DOHH2 (cell line): ENCODE measurements at regions not wholly inside any gene's neighbourhood (a gene's known extent, or its start where the extent isn't known, plus 50 kb on each side); places are given as distances from the start of the nearest gene placed in this dataset.

Source experiments
- H3F3A ChIP-seq: fragments of 200-600 bp; sonication (generic), shearing (Covaris generic); 2 replicates; pipeline ENCODE4 v1.6.0; 2016; ENCODE audit warnings: antibody characterized with exemption, mild to moderate bottlenecking; ENCODE audit not compliant: control insufficient read depth, insufficient read depth
- H3K27ac ChIP-seq: fragments of 200-600 bp; sonication (generic); 2 replicates; pipeline ENCODE4 v1.5.1; 2014; ENCODE audit warnings: low read depth, mild to moderate bottlenecking, low read length, moderate library complexity
- H3K27me3 ChIP-seq: fragments of 200-600 bp; sonication (generic); 2 replicates; pipeline ENCODE4 v1.6.1; 2014; ENCODE audit warnings: mild to moderate bottlenecking, low read length, mixed read lengths; ENCODE audit not compliant: control insufficient read depth
- H3K36me3 ChIP-seq: fragments of 200-600 bp; sonication (generic); 2 replicates; pipeline ENCODE4 v1.6.1; 2014; ENCODE audit warnings: mild to moderate bottlenecking, low read length, moderate library complexity, mixed read lengths; ENCODE audit not compliant: control insufficient read depth
- H3K4me1 ChIP-seq: fragments of 200-600 bp; sonication (generic); 2 replicates; pipeline ENCODE4 v1.6.1; 2014; ENCODE audit warnings: mild to moderate bottlenecking, low read length, mixed read lengths; ENCODE audit not compliant: control insufficient read depth
- H3K4me2 ChIP-seq: fragments of 200-600 bp; sonication (generic); 2 replicates; pipeline ENCODE4 v1.6.0; 2014; ENCODE audit warnings: mild to moderate bottlenecking, low read length, moderate library complexity
- H3K4me3 ChIP-seq: fragments of 200-600 bp; sonication (generic); 2 replicates; pipeline ENCODE4 v1.5.1; 2014; ENCODE audit warnings: mild to moderate bottlenecking, low read length, mixed read lengths
- H3K79me2 ChIP-seq: fragments of 200-600 bp; sonication (generic); 2 replicates; pipeline ENCODE4 v1.6.1; 2014; ENCODE audit warnings: mild to moderate bottlenecking, low read length, mixed read lengths; ENCODE audit not compliant: control insufficient read depth
- H3K9me2 ChIP-seq: fragments of 200-600 bp; sonication (generic); replicated peaks from 2 replicates; pipeline ENCODE4 v1.6.1; 2014; ENCODE audit warnings: mild to moderate bottlenecking, low read length, mixed read lengths; ENCODE audit not compliant: control insufficient read depth
- H3K9me3 ChIP-seq: fragments of 200-600 bp; sonication (generic); 2 replicates; pipeline ENCODE4 v1.6.1; 2014; ENCODE audit warnings: antibody characterized with exemption, low read length, mixed read lengths; ENCODE audit not compliant: control insufficient read depth, insufficient read depth
- H4K20me1 ChIP-seq: fragments of 200-600 bp; sonication (generic); 2 replicates; pipeline ENCODE4 v1.6.0; 2014; ENCODE audit warnings: low read depth, mild to moderate bottlenecking, antibody characterized with exemption, low read length, moderate library complexity; ENCODE audit not compliant: control insufficient read depth, insufficient read depth
- EZH2phosphoT487 ChIP-seq: fragments of 200-600 bp; sonication (generic); IDR thresholded peaks from 2 replicates; pipeline ENCODE4 v1.6.1; 2017; ENCODE audit warnings: borderline replicate concordance, mild to moderate bottlenecking, antibody characterized with exemption, low read length, moderate library complexity, mixed read lengths
- TF ChIP-seq, protein P1 (sequence below): fragments of 200-600 bp; sonication (generic); IDR thresholded peaks from one replicate; pipeline ENCODE4 v1.5.1; 2014; ENCODE audit warnings: antibody characterized with exemption, mild to moderate bottlenecking, low read depth, low read length; ENCODE audit not compliant: poor library complexity, severe bottlenecking

DNA sequence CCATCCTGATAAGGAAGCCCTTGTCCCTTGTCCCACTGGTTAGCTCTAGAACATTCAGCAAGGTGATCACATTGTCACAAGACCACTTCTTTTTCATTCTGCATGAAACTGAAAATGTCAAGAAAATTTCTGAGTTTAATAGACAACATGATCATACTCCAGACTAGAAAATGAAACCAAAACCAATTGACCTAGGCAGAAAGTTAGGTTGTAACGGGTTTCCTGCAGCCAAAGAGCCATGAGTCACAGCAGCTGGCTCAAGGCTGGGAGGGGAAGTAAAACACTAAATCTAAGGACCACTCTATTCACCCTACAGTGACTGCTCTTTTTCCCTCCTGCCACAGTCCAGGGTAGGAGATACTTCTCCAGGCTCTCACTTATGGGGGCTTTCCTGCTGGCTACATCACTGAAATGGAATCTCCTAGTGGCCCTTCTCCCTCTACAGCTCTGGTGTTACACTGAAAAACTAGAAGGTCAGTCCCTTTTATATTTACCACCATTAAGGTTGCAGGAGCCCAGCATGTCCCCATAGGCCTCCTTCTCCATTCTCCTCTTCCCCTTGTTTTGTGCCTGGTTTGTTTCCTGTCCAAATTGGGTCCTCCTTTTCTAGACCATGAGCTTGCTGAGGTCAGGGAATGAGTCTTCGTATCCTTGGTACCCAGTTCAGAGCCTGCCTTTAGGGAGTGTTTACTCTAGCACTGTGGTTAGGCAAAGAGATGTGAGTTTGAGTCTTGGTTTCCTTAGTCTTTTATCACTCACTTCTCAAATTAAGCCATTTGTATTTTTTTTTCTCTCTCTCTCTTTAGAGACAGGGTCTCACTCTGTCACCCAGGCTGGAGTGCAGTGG lies 236.5 kb upstream of the JUN start:
- Histone ChIP-seq H3K79me2 (no peaks in the 10 kb centered on the region), H3K9me2 (no peaks in the 10 kb centered on the region), H3K27ac (no peak overlapping the region), H4K20me1 (no peaks in the 10 kb centered on the region), H3F3A (no peaks in the 10 kb centered on the region), H3K4me1 (no peaks in the 10 kb centered on the region; the same call in 1 of the 2 replicates), H3K4me3 (no peak overlapping the region), H3K36me3 (no peaks in the 10 kb centered on the region), H3K9me3 (no peaks in the 10 kb centered on the region), H3K4me2 (no peak overlapping the region), H3K27me3 (peaks cover 1% of the 10 kb centered on the region)
- no peak for TF ChIP-seq EZH2phosphoT487
- TF ChIP-seq, protein P1, sequence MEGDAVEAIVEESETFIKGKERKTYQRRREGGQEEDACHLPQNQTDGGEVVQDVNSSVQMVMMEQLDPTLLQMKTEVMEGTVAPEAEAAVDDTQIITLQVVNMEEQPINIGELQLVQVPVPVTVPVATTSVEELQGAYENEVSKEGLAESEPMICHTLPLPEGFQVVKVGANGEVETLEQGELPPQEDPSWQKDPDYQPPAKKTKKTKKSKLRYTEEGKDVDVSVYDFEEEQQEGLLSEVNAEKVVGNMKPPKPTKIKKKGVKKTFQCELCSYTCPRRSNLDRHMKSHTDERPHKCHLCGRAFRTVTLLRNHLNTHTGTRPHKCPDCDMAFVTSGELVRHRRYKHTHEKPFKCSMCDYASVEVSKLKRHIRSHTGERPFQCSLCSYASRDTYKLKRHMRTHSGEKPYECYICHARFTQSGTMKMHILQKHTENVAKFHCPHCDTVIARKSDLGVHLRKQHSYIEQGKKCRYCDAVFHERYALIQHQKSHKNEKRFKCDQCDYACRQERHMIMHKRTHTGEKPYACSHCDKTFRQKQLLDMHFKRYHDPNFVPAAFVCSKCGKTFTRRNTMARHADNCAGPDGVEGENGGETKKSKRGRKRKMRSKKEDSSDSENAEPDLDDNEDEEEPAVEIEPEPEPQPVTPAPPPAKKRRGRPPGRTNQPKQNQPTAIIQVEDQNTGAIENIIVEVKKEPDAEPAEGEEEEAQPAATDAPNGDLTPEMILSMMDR, result no peak

DNA sequence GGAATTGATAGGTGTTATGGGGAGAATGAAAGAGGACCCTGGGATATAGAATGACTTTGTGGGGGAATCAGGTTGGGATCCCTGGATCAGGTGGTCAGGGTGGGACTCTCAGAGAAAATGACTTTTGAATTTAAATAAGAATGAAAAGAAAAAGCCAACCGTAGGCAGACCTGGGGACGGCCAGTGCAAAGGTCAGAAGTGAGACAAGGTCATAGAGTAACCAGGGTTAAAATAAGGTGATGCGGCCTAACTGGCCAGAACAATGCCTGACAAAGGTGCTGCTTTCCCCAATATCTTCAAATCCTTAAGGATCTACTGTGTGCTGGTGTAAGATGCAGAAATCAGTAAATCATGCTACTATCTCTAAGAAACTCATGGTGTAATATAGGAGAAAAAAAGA lies 238.4 kb upstream of the JUN start:
- no peaks in the 10 kb centered on the region for H3K9me2 ChIP-seq

DNA sequence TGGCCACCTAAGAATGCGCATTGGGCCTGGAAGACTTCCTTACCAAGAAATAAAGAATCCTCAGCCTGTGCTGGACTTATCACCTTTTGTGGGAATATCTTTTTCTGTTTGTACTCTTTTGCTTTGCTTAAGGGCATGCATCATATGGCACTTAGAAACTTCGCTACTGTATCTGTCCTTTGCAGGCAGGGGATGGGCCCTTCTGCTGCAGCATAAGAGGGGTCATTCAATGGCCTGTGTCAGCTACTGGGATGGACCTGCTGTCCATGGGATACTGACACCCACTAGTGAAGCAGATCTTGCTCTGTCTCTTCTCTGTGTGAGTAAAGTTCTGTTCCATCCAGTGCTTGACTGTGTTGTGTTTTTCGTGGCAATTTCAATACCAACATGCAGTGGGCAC lies 239.0 kb upstream of the JUN start:
- Histone ChIP-seq H3K9me3 (no peaks in the 10 kb centered on the region), H3K4me1 (peaks cover 8% of the 10 kb centered on the region), H3K4me3 (no peak overlapping the region), H3K27ac (no peak overlapping the region), H3F3A (no peaks in the 10 kb centered on the region), H3K36me3 (no peaks in the 10 kb centered on the region), H3K79me2 (no peaks in the 10 kb centered on the region), H3K4me2 (no peak overlapping the region), H3K9me2 (no peaks in the 10 kb centered on the region), H3K27me3 (peaks cover 4% of the 10 kb centered on the region; the same call in 1 of the 2 replicates), H4K20me1 (no peaks in the 10 kb centered on the region)
- TF ChIP-seq, protein P1, result no peak
- no peak for TF ChIP-seq EZH2phosphoT487

More for the DNA sequence above, 238.4 kb upstream of the JUN start:
- H3K4me1 ChIP-seq, result peaks cover 8% of the 10 kb centered on the region
- no peaks in the 10 kb centered on the region for H3K9me3 ChIP-seq
- H3K4me2 ChIP-seq, result no peak overlapping the region
- H3K27me3 ChIP-seq, result peaks cover 4% of the 10 kb centered on the region; the same call in 1 of the 2 replicates
- H3K27ac ChIP-seq, result no peak overlapping the region
- no peak overlapping the region for H3K4me3 ChIP-seq
- H3F3A ChIP-seq, result no peaks in the 10 kb centered on the region
- H3K36me3 ChIP-seq, result no peaks in the 10 kb centered on the region
- TF ChIP-seq, protein P1, result no peak
- TF ChIP-seq EZH2phosphoT487, result no peak
- H3K79me2 ChIP-seq, result no peaks in the 10 kb centered on the region
- no peaks in the 10 kb centered on the region for H4K20me1 ChIP-seq
